HEK293 (cell line): ENCODE measurements at regions not wholly inside any gene's neighbourhood (a gene's known extent, or its start where the extent isn't known, plus 50 kb on each side); places are given as distances from the start of the nearest gene placed in this dataset.

Experiments
- CTCF ChIA-PET: fragments of 350-600 bp; formaldehyde crosslinking; extraction: SDS; loops from one replicate; lab custom pipeline; 2021; ENCODE audit warnings: antibody characterized with exemption; lab: Yijun Ruan, JAX
- POLR2A ChIA-PET: fragments of 300-600 bp; formaldehyde crosslinking; extraction: SDS; loops from one replicate; lab custom pipeline; 2020; ENCODE audit warnings: antibody characterized with exemption, inconsistent platforms; lab: Yijun Ruan, JAX
- H3K27ac ChIP-seq: fragments of 200-500 bp; sonication (Bioruptor generic); 2 replicates; pipeline ENCODE4 v1.5.1; 2014; ENCODE audit warnings: low read depth, low read length, control low read depth, inconsistent platforms; ENCODE audit errors: extremely low read depth
- H3K36me3 ChIP-seq, 2 experiments: fragments of 200-500 bp in 1 of 2; sonication (Bioruptor generic) in 1 of 2; 1 replicate in 1 of 2; 2 replicates in 1 of 2; pipeline ENCODE4 v1.5.1; 2014 to 2017; ENCODE audit warnings: inconsistent platforms in 2 of 2, low read length in 2 of 2; ENCODE audit not compliant: control insufficient read depth in 2 of 2, insufficient read depth in 1 of 2
- H3K4me1 ChIP-seq: fragments of 200-500 bp; sonication (Bioruptor generic); 2 replicates; pipeline ENCODE4 v1.5.1; 2014; ENCODE audit warnings: mild to moderate bottlenecking, low read length, inconsistent platforms; ENCODE audit not compliant: control insufficient read depth, insufficient read depth
- H3K4me3 ChIP-seq: 2 replicates; pipeline ENCODE4 v1.5.1; 2011; ENCODE audit warnings: low read depth, mild to moderate bottlenecking, control low read depth, low read length, moderate library complexity
- H3K9me3 ChIP-seq: fragments of 200-500 bp; sonication (Bioruptor generic); 2 replicates; pipeline ENCODE4 v1.5.1; 2014; ENCODE audit warnings: low read depth, low read length, inconsistent platforms; ENCODE audit not compliant: control insufficient read depth, insufficient read depth
- HOXA7 ChIP-seq: sonication (generic); formaldehyde crosslinking; IDR thresholded peaks from 2 replicates; pipeline ENCODE4 v1.8.1; 2022; ENCODE audit warnings: missing genetic modification reagents, borderline replicate concordance
- HOXC10 ChIP-seq: sonication (generic); formaldehyde crosslinking; IDR thresholded peaks from 2 replicates; pipeline ENCODE4 v1.8.1; 2023; ENCODE audit warnings: mild to moderate bottlenecking, missing genetic modification reagents
- ZBTB21 ChIP-seq: fragments of 450-650 bp; formaldehyde crosslinking; IDR thresholded peaks from 2 replicates; pipeline ENCODE4 v1.5.1; 2017; ENCODE audit warnings: missing biosample characterization, missing genetic modification characterization
- ZFP3 ChIP-seq: fragments of 450-650 bp; formaldehyde crosslinking; IDR thresholded peaks from 2 replicates; pipeline ENCODE4 v1.5.1; 2016; ENCODE audit warnings: low read depth, missing biosample characterization, missing genetic modification characterization
- ZIC2 ChIP-seq: fragments of 450-650 bp; formaldehyde crosslinking; IDR thresholded peaks from 2 replicates; pipeline ENCODE4 v1.5.1; 2016; ENCODE audit warnings: missing biosample characterization, missing genetic modification characterization
- ZNF140 ChIP-seq: fragments of 450-650 bp; formaldehyde crosslinking; IDR thresholded peaks from 2 replicates; pipeline ENCODE4 v1.5.1; 2016; ENCODE audit warnings: missing biosample characterization, missing genetic modification characterization
- ZNF155 ChIP-seq: fragments of 450-650 bp; formaldehyde crosslinking; IDR thresholded peaks from 2 replicates; pipeline ENCODE4 v1.5.1; 2016; ENCODE audit warnings: missing biosample characterization, missing genetic modification characterization
- ZNF239 ChIP-seq: fragments of 450-650 bp; formaldehyde crosslinking; IDR thresholded peaks from 2 replicates; pipeline ENCODE4 v1.5.1; 2016; ENCODE audit warnings: missing biosample characterization, missing genetic modification characterization
- ZNF266 ChIP-seq: fragments of 450-650 bp; formaldehyde crosslinking; IDR thresholded peaks from 2 replicates; pipeline ENCODE4 v1.5.1; 2016; ENCODE audit warnings: missing biosample characterization, missing genetic modification characterization, low read depth
- ZNF391 ChIP-seq: fragments of 450-650 bp; formaldehyde crosslinking; IDR thresholded peaks from 2 replicates; pipeline ENCODE4 v1.5.1; 2016; ENCODE audit warnings: low read depth, missing biosample characterization, missing genetic modification characterization, borderline replicate concordance
- ZNF404 ChIP-seq: fragments of 450-650 bp; formaldehyde crosslinking; IDR thresholded peaks from 2 replicates; pipeline ENCODE4 v1.5.1; 2017; ENCODE audit warnings: missing biosample characterization, missing genetic modification characterization
- ZNF433 ChIP-seq: fragments of 450-650 bp; formaldehyde crosslinking; IDR thresholded peaks from 2 replicates; pipeline ENCODE4 v1.5.1; 2016; ENCODE audit warnings: missing biosample characterization, missing genetic modification characterization, low read depth
- ZNF561 ChIP-seq: fragments of 450-650 bp; IDR thresholded peaks from 2 replicates; pipeline ENCODE4 v1.5.1; 2018; ENCODE audit warnings: missing biosample characterization, missing genetic modification characterization, borderline replicate concordance
- TF ChIP-seq, protein P1 (sequence below): fragments of 450-650 bp; formaldehyde crosslinking; IDR thresholded peaks from 2 replicates; pipeline ENCODE4 v1.5.1; 2016; ENCODE audit warnings: missing biosample characterization, missing genetic modification characterization
- TF ChIP-seq, protein P2 (sequence below): fragments of 450-650 bp; formaldehyde crosslinking; IDR thresholded peaks from 2 replicates; pipeline ENCODE4 v1.5.1; 2017; ENCODE audit warnings: missing biosample characterization, missing genetic modification characterization
- TF ChIP-seq, protein P3 (sequence below): fragments of 450-650 bp; IDR thresholded peaks from 2 replicates; pipeline ENCODE4 v1.5.1; 2018; ENCODE audit warnings: missing biosample characterization, missing genetic modification characterization
- TF ChIP-seq, protein P4 (sequence below): sonication (generic); formaldehyde crosslinking; IDR thresholded peaks from 2 replicates; pipeline ENCODE4 v1.8.1; 2022; ENCODE audit warnings: mild to moderate bottlenecking, moderate library complexity, missing genetic modification reagents
- TF ChIP-seq, protein P5 (sequence below): fragments of 450-650 bp; formaldehyde crosslinking; IDR thresholded peaks from 2 replicates; pipeline ENCODE4 v1.5.1; 2016; ENCODE audit warnings: missing biosample characterization, missing genetic modification characterization

DNA sequence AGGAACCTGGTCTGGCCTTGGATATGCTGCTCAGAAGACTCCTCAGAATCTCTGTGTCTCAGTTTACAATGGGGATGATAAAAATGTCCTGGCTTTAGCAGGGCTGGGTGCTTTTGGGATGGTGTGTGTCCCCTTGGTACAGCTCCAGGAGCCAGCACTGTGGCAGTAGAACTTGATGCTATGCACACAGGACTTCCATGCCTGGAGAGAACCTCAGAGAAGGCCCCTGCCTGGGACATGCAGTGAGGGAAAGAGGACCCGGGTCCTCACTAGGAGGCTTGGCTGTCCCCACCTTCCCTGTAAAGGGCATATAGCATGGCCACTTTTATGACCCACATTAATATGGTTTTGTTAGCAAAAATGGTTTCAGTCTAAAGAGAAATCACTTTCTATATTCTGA is 100.5 kb downstream of the GLRX3 start (continued):
- TF ChIP-seq, protein P1, sequence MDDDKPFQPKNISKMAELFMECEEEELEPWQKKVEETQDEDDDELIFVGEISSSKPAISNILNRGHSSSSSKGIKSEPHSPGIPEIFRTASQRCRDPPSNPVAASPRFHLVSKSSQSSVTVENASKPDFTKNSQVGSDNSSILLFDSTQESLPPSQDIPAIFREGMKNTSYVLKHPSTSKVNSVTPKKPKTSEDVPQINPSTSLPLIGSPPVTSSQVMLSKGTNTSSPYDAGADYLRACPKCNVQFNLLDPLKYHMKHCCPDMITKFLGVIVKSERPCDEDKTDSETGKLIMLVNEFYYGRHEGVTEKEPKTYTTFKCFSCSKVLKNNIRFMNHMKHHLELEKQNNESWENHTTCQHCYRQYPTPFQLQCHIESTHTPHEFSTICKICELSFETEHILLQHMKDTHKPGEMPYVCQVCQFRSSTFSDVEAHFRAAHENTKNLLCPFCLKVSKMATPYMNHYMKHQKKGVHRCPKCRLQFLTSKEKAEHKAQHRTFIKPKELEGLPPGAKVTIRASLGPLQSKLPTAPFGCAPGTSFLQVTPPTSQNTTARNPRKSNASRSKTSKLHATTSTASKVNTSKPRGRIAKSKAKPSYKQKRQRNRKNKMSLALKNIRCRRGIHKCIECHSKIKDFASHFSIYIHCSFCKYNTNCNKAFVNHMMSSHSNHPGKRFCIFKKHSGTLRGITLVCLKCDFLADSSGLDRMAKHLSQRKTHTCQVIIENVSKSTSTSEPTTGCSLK (tag by site-specific recombination) = no peak
- no peak for TF ChIP-seq ZNF266
- TF ChIP-seq, protein P2, sequence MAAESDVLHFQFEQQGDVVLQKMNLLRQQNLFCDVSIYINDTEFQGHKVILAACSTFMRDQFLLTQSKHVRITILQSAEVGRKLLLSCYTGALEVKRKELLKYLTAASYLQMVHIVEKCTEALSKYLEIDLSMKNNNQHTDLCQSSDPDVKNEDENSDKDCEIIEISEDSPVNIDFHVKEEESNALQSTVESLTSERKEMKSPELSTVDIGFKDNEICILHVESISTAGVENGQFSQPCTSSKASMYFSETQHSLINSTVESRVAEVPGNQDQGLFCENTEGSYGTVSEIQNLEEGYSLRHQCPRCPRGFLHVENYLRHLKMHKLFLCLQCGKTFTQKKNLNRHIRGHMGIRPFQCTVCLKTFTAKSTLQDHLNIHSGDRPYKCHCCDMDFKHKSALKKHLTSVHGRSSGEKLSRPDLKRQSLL (tag by site-specific recombination) = no peak
- no peak for TF ChIP-seq ZNF561 (tag by site-specific recombination)
- TF ChIP-seq ZNF391 (tag by site-specific recombination) = no peak
- TF ChIP-seq ZNF140 (tag by site-specific recombination) = no peak
- no peak for TF ChIP-seq HOXC10 (CRISPR knock-in tag)
- no peak for TF ChIP-seq ZNF433 (tag by site-specific recombination)
- TF ChIP-seq, all 188 proteins: peak for 0

DNA sequence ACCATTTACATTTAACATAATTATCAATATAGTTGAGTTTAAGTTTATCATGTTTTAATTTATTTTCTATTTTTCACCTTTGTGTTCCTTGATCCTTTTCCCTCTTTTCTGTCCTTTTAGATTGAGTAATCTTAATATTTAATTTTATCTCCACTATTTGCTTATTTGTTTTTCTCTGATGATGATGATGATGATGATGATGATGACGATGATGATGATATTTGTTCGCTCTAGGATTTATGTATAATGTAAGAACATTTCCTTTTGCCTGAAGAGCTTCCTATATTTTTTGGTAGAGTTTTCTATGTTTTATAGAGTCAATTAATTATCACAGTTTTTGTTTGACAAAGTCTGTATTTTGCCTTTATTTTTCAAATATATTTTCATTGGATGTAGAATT is 104.2 kb downstream of the GLRX3 start:
- Histone ChIP-seq H3K27ac (no peak overlapping the region), H3K4me3 (no peak overlapping the region), H3K9me3 (no peaks in the 10 kb centered on the region; the same call in 1 of the 2 replicates), H3K36me3 (no peaks in the 10 kb centered on the region), H3K4me1 (no peaks in the 10 kb centered on the region)
- CTCF ChIA-PET = no interaction called here
- TF ChIP-seq ZNF239 = no peak
- TF ChIP-seq, protein P3, sequence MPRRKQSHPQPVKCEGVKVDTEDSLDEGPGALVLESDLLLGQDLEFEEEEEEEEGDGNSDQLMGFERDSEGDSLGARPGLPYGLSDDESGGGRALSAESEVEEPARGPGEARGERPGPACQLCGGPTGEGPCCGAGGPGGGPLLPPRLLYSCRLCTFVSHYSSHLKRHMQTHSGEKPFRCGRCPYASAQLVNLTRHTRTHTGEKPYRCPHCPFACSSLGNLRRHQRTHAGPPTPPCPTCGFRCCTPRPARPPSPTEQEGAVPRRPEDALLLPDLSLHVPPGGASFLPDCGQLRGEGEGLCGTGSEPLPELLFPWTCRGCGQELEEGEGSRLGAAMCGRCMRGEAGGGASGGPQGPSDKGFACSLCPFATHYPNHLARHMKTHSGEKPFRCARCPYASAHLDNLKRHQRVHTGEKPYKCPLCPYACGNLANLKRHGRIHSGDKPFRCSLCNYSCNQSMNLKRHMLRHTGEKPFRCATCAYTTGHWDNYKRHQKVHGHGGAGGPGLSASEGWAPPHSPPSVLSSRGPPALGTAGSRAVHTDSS (tag by site-specific recombination) = peak; percentile 61
- TF ChIP-seq ZBTB21 (tag by site-specific recombination) = no peak
- no peak for TF ChIP-seq ZNF155 (tag by site-specific recombination)
- POLR2A ChIA-PET = no interaction called here

DNA sequence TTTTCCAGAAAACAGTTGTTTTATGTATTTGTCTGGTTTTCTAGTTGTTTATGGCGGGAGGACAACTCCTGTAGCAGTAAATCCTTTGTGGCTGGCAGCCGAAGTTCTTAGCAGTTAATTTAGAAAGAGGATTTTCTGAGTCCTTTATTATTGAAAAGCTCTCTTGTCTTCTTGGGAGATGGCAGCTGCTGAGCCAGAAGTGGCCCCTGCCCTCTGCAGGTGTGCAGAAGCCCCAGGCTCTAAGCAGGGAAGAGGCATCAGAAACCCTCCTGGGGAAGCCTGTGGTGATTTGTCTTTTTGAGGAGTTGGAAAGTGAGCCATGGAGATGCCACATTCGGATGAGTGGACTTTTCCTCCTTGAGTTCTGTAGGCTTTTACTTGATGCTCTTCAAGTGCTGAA is 106.3 kb downstream of the GLRX3 start:
- Histone ChIP-seq H3K4me1 (no peaks in the 10 kb centered on the region), H3K9me3 (no peaks in the 10 kb centered on the region; the same call in 1 of the 2 replicates), H3K4me3 (no peak overlapping the region), H3K27ac (no peak overlapping the region), H3K36me3 (no peaks in the 10 kb centered on the region)
- CTCF ChIA-PET = no interaction called here
- TF ChIP-seq, protein P4, sequence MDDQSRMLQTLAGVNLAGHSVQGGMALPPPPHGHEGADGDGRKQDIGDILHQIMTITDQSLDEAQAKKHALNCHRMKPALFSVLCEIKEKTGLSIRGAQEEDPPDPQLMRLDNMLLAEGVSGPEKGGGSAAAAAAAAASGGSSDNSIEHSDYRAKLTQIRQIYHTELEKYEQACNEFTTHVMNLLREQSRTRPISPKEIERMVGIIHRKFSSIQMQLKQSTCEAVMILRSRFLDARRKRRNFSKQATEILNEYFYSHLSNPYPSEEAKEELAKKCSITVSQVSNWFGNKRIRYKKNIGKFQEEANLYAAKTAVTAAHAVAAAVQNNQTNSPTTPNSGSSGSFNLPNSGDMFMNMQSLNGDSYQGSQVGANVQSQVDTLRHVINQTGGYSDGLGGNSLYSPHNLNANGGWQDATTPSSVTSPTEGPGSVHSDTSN (CRISPR knock-in tag) = no peak
- TF ChIP-seq ZNF404 (tag by site-specific recombination) (no peak), HOXA7 (CRISPR knock-in tag) (no peak), ZFP3 (tag by site-specific recombination) (no peak), ZIC2 (tag by site-specific recombination) (no peak)
- TF ChIP-seq, protein P5, sequence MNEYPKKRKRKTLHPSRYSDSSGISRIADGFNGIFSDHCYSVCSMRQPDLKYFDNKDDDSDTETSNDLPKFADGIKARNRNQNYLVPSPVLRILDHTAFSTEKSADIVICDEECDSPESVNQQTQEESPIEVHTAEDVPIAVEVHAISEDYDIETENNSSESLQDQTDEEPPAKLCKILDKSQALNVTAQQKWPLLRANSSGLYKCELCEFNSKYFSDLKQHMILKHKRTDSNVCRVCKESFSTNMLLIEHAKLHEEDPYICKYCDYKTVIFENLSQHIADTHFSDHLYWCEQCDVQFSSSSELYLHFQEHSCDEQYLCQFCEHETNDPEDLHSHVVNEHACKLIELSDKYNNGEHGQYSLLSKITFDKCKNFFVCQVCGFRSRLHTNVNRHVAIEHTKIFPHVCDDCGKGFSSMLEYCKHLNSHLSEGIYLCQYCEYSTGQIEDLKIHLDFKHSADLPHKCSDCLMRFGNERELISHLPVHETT (tag by site-specific recombination) = no peak
- POLR2A ChIA-PET = no interaction called here
